H9 (cell line): ENCODE measurements at regions not wholly inside any gene's neighbourhood (a gene's known extent, or its start where the extent isn't known, plus 50 kb on each side); places are given as distances from the start of the nearest gene placed in this dataset.

ENCODE experiments used
- DNase-seq: peaks from one replicate; pipeline ENCODE4 v3.0.0-alpha.2; 2017
- H2AFZ ChIP-seq: one replicate; pipeline ENCODE4 v1.6.1; 2013; ENCODE audit warnings: mild to moderate bottlenecking, low read length, control low read depth, moderate library complexity
- H2AK5ac ChIP-seq: 2 replicates; pipeline ENCODE4 v1.6.1; 2013; ENCODE audit warnings: low read length, control low read depth, mixed read lengths; ENCODE audit not compliant: insufficient read length
- H2BK120ac ChIP-seq: one replicate; pipeline ENCODE4 v1.6.1; 2013; ENCODE audit warnings: low read depth, mild to moderate bottlenecking, low read length, control low read depth, inconsistent platforms; ENCODE audit not compliant: poor library complexity, severe bottlenecking
- H2BK12ac ChIP-seq: 2 replicates; pipeline ENCODE4 v1.6.1; 2013; ENCODE audit warnings: low read length, control low read depth, mixed read lengths, low read depth; ENCODE audit not compliant: insufficient read length
- H2BK15ac ChIP-seq: 2 replicates; pipeline ENCODE4 v1.6.1; 2013; ENCODE audit warnings: low read depth, low read length, control low read depth
- H2BK20ac ChIP-seq: one replicate; pipeline ENCODE4 v1.6.1; 2013; ENCODE audit warnings: low read depth, mild to moderate bottlenecking, low read length, control low read depth, inconsistent platforms; ENCODE audit not compliant: poor library complexity, severe bottlenecking
- H2BK5ac ChIP-seq: 2 replicates; pipeline ENCODE4 v1.6.1; 2013; ENCODE audit warnings: low read length, control low read depth, mixed read lengths; ENCODE audit not compliant: insufficient read length
- H3K14ac ChIP-seq: 2 replicates; pipeline ENCODE4 v1.6.1; 2013; ENCODE audit warnings: low read length, control low read depth; ENCODE audit not compliant: insufficient read depth
- H3K18ac ChIP-seq: 2 replicates; pipeline ENCODE4 v1.6.1; 2013; ENCODE audit warnings: low read depth, mild to moderate bottlenecking, mixed read lengths, low read length, control low read depth; ENCODE audit not compliant: insufficient read length
- H3K23ac ChIP-seq: 2 replicates; pipeline ENCODE4 v1.6.1; 2013; ENCODE audit warnings: low read length, control low read depth, mixed read lengths, low read depth; ENCODE audit not compliant: insufficient read length
- H3K23me2 ChIP-seq: 2 replicates; pipeline ENCODE4 v1.6.1; 2013; ENCODE audit warnings: low read depth, mild to moderate bottlenecking, mixed read lengths, low read length, control low read depth; ENCODE audit not compliant: insufficient read length, poor library complexity, severe bottlenecking
- H3K27ac ChIP-seq: 2 replicates; pipeline ENCODE4 v1.5.1; 2013; ENCODE audit warnings: low read length, control low read depth, mixed read lengths, low read depth; ENCODE audit not compliant: insufficient read length
- H3K27me3 ChIP-seq: 2 replicates; pipeline ENCODE4 v1.6.1; 2013; ENCODE audit warnings: low read length, control low read depth, inconsistent platforms; ENCODE audit not compliant: insufficient read depth
- H3K4ac ChIP-seq: 2 replicates; pipeline ENCODE4 v1.6.1; 2013; ENCODE audit warnings: low read depth, mild to moderate bottlenecking, control low read depth, inconsistent platforms, low read length, moderate library complexity
- H3K4me1 ChIP-seq: 2 replicates; pipeline ENCODE4 v1.6.1; 2013; ENCODE audit warnings: low read length, control low read depth, inconsistent platforms; ENCODE audit not compliant: insufficient read depth
- H3K4me2 ChIP-seq: 2 replicates; pipeline ENCODE4 v1.6.1; 2013; ENCODE audit warnings: low read length, control low read depth, mixed read lengths; ENCODE audit not compliant: insufficient read length, insufficient read depth
- H3K56ac ChIP-seq: 2 replicates; pipeline ENCODE4 v1.6.1; 2013; ENCODE audit warnings: low read depth, mild to moderate bottlenecking, mixed read lengths, low read length, control low read depth; ENCODE audit not compliant: insufficient read length
- H3K79me1 ChIP-seq: 2 replicates; pipeline ENCODE4 v1.6.1; 2013; ENCODE audit warnings: low read depth, mild to moderate bottlenecking, moderate library complexity, low read length, control low read depth, inconsistent platforms; ENCODE audit not compliant: insufficient read depth, poor library complexity, severe bottlenecking
- H3K79me2 ChIP-seq: 2 replicates; pipeline ENCODE4 v1.6.1; 2013; ENCODE audit warnings: low read length, control low read depth, inconsistent platforms; ENCODE audit not compliant: insufficient read depth
- H3K9ac ChIP-seq: 2 replicates; pipeline ENCODE4 v1.6.1; 2013; ENCODE audit warnings: low read length, control low read depth, mixed read lengths; ENCODE audit not compliant: insufficient read length; ENCODE audit errors: extremely low read depth
- H3K9me3 ChIP-seq: one replicate; pipeline ENCODE4 v1.6.1; 2013; ENCODE audit warnings: low read depth, low read length, inconsistent platforms; ENCODE audit not compliant: control insufficient read depth
- H3T11ph ChIP-seq: one replicate; pipeline ENCODE4 v1.6.1; 2013; ENCODE audit warnings: mild to moderate bottlenecking, low read length, control low read depth, inconsistent platforms
- H4K20me1 ChIP-seq: one replicate; pipeline ENCODE4 v1.6.1; 2013; ENCODE audit not compliant: control insufficient read depth, insufficient read length, insufficient read depth
- H4K5ac ChIP-seq: 2 replicates; pipeline ENCODE4 v1.6.1; 2013; ENCODE audit warnings: low read depth, mild to moderate bottlenecking, mixed read lengths, low read length, control low read depth; ENCODE audit not compliant: insufficient read length
- H4K8ac ChIP-seq: replicated peaks from 2 replicates; pipeline ENCODE4 v1.6.1; 2013; ENCODE audit warnings: low read length, control low read depth, mixed read lengths, low read depth; ENCODE audit not compliant: insufficient read length
- H4K91ac ChIP-seq: 2 replicates; pipeline ENCODE4 v1.6.1; 2013; ENCODE audit warnings: low read depth, mild to moderate bottlenecking, moderate library complexity, mixed read lengths, low read length, control low read depth; ENCODE audit not compliant: insufficient read length
- H3K27ac Mint-ChIP-seq, 3 experiments: 2 replicates in 2 of 3; 3 replicates in 1 of 3; pipeline ENCODE4 v1.8.0; 2020 to 2021; ENCODE audit warnings: mixed read lengths in 3 of 3, mild to moderate bottlenecking in 1 of 3, moderate library complexity in 1 of 3
- H3K27me3 Mint-ChIP-seq: 2 replicates; pipeline ENCODE4 v1.8.0; 2021; ENCODE audit warnings: low read depth, mild to moderate bottlenecking, moderate library complexity, mixed read lengths
- H3K36me3 Mint-ChIP-seq, 3 experiments: 2 replicates in 2 of 3; 3 replicates in 1 of 3; pipeline ENCODE4 v1.8.0; 2020 to 2021; ENCODE audit warnings: low read depth in 3 of 3, mixed read lengths in 3 of 3; ENCODE audit not compliant: insufficient read depth in 1 of 3
- H3K4me1 Mint-ChIP-seq, 2 experiments: 2 replicates each; pipeline ENCODE4 v1.8.0; 2020; ENCODE audit warnings: mixed read lengths in 2 of 2
- H3K4me3 Mint-ChIP-seq, 2 experiments: 2 replicates in 1 of 2; 3 replicates in 1 of 2; pipeline ENCODE4 v1.8.0; 2020 to 2021; ENCODE audit warnings: mild to moderate bottlenecking in 2 of 2, mixed read lengths in 2 of 2, moderate library complexity in 1 of 2
- H3K9me3 Mint-ChIP-seq, 2 experiments: 2 replicates in 1 of 2; 3 replicates in 1 of 2; pipeline ENCODE4 v1.8.0; 2020; ENCODE audit warnings: mild to moderate bottlenecking in 2 of 2, mixed read lengths in 2 of 2, moderate library complexity in 1 of 2
- CTCF ChIP-seq: fragments of 200-600 bp; sonication (generic); conservative IDR thresholded peaks from 3 replicates; pipeline ENCODE4 v1.8.0; 2021; ENCODE audit warnings: antibody characterized with exemption, mild to moderate bottlenecking
- WGBS: extraction: QIAGEN DNeasy Blood & Tissue Kit; methylation state at CpG from one replicate; pipeline ENCODE4 v1.1.7; 2013; ENCODE audit warnings: missing lambda C conversion rate, low lambda C conversion rate, mixed read lengths; ENCODE audit not compliant: insufficient read length; ENCODE audit errors: extremely low coverage; 5-methylcytosine and 5-hydroxymethylcytosine counted together

DNA sequence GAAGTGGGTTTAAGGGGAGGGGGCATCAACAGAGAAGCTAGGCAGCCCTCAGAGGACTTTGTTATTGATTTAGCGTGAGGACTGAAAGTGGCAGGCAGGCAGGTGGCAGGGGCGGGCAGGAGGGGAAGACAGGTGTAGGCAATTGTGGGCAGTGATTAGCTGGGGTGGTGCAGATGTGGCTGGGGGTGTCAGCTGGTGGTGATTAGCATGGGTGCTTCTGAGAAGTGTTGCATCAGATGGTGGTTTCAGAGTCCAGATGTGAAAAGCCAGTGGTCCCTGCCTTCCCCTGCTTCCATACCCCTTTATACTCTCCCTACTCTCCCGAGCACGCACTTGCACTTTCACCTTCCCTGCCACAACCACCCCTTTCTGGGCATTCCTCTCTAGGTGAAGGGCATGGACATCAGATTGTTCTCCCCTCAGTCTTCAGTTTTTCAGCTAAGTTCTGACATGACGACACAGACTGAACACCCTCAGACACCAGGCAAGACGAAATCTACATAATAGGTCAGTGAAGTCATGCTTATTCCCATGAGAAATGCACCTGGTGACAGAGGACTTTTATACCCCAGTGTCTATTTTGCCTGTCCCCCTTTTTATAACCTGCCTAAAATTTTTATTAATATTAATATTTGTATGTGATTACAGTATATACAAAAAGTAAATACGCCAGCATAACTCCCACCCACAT, 435.7 kb upstream of the CADM1 start:
- H2AFZ ChIP-seq = no peak overlapping the region
- H3K14ac ChIP-seq = no peak overlapping the region
- H4K8ac ChIP-seq = no peak overlapping the region
- H3K23ac ChIP-seq = no peak overlapping the region
- H4K20me1 ChIP-seq = no peaks in the 10 kb centered on the region
- no peaks in the 10 kb centered on the region for H3K4me1 ChIP-seq
- no peak for TF ChIP-seq CTCF
- Mint-ChIP-seq H3K36me3 (no peaks in the 10 kb centered on the region), H3K4me1 (0 out of 4 replicates have a peak, but pooled peaks cover 0 to 4% of the 10 kb centered on the region in 2 experiments), H3K4me3 (no peak overlapping the region), H3K27me3 (peaks cover 54% of the 10 kb centered on the region), H3K9me3 (no peaks in the 10 kb centered on the region), H3K27ac (no peak overlapping the region)
- no peaks in the 10 kb centered on the region for H3K79me1 ChIP-seq
- H3K9ac ChIP-seq = no peak overlapping the region
- no peak overlapping the region for H2BK5ac ChIP-seq
- H3K27me3 ChIP-seq = no peaks in the 10 kb centered on the region; the same call in 1 of the 2 replicates
- H3T11ph ChIP-seq = no peak overlapping the region
- H2BK20ac ChIP-seq = no peak overlapping the region
- no CpG with 5 or more reads among the region's 7 CpGs for WGBS
- H2BK120ac ChIP-seq = no peak overlapping the region
- no peak overlapping the region for H3K27ac ChIP-seq
- H3K56ac ChIP-seq = no peak overlapping the region
- H3K9me3 ChIP-seq = no peaks in the 10 kb centered on the region
- no peak for DNase-seq
- no peak overlapping the region for H2AK5ac ChIP-seq
- no peak overlapping the region for H2BK15ac ChIP-seq
- peak overlapping the region; percentile 7 for H3K18ac ChIP-seq
- H3K4me2 ChIP-seq = no peak overlapping the region
- H3K23me2 ChIP-seq = no peaks in the 10 kb centered on the region
- no peak overlapping the region for H2BK12ac ChIP-seq
- H4K91ac ChIP-seq = no peak overlapping the region
- H4K5ac ChIP-seq = no peak overlapping the region
- H3K4ac ChIP-seq = no peak overlapping the region
- H3K79me2 ChIP-seq = no peaks in the 10 kb centered on the region
